GM19452 (cell line): ENCODE measurements at regions not wholly inside any gene's neighbourhood (a gene's known extent, or its start where the extent isn't known, plus 50 kb on each side); places are given as distances from the start of the nearest gene placed in this dataset.

ENCODE experiments used
- ATAC-seq: cut with Tn5 transposase; IDR thresholded peaks from one replicate; pipeline ENCODE4 v1.9.1; 2021; ENCODE audit not compliant: unreplicated experiment

GRCh38 chrX:5549512-5549911 lies 679.2 kb downstream of the NLGN4X start:
- ATAC-seq = no peak

DNA sequence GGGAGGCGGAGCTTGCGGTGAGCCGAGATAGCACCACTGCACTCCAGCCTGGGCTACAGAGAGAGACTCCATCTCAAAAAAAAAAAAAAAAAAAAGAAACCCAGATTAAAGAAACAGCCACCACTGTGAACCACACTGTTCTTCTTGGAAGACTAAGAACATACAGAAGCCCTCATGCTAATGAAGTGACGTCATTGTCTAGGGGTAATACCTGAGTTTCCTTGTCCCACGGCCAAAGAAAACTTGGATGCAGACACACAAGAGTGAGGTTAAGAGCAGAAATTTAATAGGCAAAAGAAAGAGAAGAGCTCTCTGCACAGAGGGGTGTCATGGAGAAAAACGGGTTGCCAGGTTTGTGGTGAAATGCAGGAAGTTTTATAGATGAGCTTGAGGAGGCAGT lies 691.6 kb downstream of the NLGN4X start:
- ATAC-seq = no peak

DNA sequence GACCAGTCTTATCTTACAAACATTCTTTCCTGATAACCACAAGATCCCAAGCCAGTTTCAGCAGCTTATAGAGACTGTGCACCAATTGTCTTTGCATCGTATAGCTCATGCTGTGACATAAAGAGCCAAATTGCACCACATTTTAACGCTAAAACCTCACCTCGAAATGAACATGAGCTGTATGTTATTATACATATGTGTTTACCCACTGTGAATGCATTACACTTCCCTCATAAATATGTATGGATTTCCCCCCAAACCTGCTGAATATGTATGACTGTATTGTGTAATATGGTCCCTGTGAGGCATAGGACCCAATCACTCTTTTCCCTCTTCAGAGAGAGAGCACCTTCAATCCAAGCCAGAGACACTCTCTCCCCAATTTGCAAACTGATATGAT lies 692.4 kb downstream of the NLGN4X start:
- no peak for ATAC-seq

DNA sequence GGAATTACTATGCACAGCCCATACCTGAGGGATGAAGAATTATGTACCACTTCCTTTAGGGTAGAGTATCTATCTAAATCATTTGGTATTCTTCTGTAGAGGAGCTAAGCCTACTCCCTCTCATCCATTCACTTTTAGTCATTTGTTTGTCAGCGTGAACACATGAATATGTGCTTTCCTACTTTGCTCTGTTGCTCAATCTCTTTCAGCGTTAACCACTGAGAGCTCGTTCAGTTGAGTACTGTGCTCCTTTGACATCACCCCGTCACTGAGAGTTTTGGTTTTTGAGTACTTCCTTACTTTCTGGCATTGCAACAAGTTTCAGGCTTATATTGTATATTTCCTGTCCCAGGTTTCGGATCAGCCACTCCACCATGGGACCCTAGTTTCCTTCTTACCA lies 700.6 kb downstream of the NLGN4X start:
- no peak for ATAC-seq

DNA sequence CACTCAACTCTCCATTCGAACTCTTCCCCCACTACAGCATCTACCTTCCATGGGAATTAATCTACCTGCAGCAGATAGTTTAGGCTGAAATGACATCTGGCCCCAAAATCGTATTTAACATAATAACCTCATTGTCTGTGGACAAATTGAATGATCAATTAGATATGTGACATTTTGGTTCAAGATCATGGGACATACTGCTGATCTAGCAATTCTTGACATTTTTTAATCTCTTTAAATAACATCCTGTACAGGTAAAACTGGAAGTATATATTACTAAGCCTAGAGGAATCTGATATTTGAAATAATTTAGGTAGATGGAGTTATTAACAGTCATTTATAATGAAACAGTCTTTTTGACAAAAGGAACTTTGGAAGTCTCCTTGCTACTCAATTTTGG lies 702.5 kb downstream of the NLGN4X start:
- ATAC-seq = no peak

DNA sequence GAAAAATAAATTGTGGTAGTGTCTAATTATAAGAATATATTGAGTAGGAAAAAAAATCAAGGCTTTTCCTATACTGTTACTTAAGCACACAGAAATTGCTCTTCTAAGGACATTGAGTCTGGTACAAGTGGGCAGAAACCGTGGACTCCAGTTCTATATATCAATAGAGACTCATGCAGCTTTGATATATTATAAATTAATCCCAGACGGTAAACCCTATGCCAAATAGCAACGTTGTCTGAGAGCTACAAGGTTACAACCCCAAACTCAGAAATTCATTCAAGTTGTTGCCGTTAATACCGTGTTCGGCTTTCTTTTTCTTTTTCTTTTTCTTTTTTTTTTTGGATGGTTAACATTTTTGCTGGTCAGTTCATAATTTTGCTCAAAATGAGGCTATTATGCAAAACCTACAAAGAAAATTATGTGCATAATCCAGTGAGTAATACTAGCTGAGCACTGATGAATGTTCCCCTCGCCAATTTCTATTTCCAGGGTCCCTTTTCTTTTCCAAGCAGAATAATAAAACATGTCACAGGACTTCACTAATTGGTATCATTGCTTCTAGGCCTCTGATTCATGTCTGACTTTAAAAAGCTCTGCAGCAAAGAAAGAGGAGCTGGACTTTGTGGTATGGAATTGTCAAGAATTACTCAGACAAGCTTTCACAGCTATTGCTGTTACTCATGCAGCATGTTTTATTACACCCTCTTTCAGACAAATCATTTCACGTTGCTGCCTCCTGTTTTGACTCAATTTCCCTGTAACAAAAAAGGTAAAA lies 737.7 kb downstream of the NLGN4X start:
- ATAC-seq = no peak

GRCh38 chrX:5474282-5474681 lies 754.4 kb downstream of the NLGN4X start:
- no peak for ATAC-seq

GRCh38 chrX:5458300-5458842 lies 770.3 kb downstream of the NLGN4X start:
- ATAC-seq = no peak

- no peak for ATAC-seq
Observed at GRCh38 chrX:5449323-5449722, 779.3 kb downstream of the NLGN4X start.

DNA sequence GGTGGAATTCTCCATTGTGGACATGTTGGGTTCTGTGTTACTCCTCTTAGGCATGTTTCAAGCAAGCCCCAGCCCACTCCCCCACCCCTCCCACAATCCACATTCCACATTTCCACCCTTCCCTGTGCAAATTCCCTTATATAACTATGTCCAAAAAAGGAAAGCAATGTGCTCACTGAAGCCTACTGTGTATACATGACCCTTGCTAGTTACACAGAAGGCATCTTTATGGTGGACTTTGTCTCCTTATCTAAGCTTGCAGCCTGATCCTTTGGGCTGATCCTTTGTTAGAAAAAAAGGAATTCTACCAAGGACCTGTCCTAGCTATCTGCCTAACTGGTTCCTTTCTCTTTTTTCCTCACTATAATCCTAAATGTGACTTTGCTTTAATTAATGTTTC lies 796.8 kb downstream of the NLGN4X start:
- ATAC-seq = no peak

DNA sequence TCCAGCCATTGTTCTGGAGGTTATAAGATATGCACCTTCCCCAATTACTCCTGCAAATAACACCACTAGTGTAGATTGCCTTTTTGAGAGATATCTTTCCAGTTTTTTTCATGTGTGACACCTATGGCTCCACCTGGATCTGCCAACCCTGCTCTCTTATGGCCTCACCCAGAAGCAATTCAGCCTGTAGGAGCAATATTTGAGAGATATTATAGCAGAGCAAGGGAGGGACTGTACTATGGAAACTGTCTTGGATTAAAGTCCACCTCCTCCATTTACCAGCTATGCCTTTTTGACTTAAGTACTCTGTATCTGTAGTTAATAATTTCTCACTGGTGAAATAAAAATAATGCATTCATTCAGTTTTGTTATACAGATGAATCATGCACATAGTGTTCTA lies 803.5 kb downstream of the NLGN4X start:
- ATAC-seq = no peak

DNA sequence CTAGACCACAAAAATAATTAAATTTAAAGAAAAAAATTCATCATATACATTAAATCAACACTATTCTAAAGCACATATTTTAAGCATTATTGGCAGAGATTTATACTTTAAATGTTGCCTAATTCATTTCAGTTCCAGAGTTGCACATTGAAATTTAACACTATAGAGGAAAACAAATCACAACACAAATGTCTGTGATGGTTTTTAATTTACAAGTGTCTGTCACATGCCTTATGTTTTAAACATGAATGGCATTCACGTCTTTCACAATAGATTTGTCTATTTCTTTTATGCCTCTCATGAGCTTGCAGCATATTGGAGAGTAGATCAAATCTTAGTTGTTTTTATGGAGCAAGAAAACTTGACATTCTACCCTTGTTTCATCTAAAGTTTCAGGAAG lies 811.3 kb downstream of the NLGN4X start:
- no peak for ATAC-seq

GRCh38 chrX:5415738-5416137 lies 812.9 kb downstream of the NLGN4X start:
- ATAC-seq = no peak

DNA sequence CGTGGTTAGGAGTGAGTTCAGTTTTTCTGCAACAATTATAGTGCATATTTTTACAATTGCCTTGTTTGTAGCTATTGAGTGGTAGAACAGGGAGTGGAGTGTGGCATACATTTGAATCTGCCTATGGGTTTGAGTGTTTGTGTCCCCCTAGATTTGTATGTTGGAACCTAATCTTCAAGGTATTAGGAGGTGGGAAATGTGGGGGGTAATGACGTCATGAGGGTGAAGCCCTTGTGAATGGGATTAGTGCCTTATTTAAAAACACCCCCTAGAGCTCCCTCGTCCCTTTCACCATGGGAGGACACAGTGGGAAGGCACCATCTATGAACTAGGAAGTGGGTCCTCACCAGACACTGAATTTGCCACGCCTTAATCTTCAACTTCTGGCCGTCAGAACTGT lies 819.6 kb downstream of the NLGN4X start:
- no peak for ATAC-seq

DNA sequence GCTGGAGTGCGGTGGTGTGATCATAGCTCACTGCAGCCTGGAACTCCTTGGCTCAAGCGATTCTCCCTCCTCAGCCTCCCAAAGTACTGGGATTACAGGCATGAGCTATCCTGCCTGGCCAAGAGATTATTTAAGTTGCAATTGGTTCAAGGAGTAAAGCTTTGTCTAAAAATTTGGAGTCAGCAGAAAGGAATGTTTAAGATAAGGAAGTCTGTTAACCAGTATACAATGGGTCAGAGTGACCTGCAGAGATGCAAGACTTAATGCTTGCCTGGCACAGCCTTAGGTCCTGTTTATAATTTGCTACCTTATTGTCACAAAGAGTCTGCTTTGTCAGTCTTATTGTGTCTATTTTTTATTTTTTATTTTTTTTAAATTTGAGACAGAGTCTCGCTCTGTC lies 826.2 kb downstream of the NLGN4X start:
- ATAC-seq = no peak

DNA sequence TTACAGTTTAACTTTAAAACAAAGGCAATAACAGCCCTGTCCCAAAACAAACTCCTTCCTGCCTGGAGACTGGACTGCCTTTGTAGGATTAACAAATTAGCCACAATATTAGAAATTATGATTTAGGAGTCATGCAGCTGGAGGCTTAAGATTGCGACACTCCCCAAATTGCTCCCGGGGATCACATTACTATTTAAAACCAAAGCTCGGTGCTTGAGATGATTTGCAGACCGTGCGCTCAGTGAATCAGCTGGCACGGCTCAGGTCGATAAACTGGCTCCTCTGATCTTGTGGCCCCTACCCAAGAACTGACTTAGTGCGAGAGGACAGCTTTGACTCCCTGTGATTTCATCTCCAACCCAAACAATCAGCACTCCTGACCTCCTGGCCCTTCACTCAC lies 829.3 kb downstream of the NLGN4X start:
- ATAC-seq = no peak

GRCh38 chrX:5397409-5397808 lies 831.3 kb downstream of the NLGN4X start:
- no peak for ATAC-seq

- ATAC-seq = no peak
Observed at GRCh38 chrX:5390376-5390775, 838.3 kb downstream of the NLGN4X start.

GRCh38 chrX:5388087-5388486 lies 840.6 kb downstream of the NLGN4X start:
- ATAC-seq = no peak

- ATAC-seq = no peak
Observed at GRCh38 chrX:5380426-5380825, 848.2 kb downstream of the NLGN4X start.

GRCh38 chrX:5341902-5342301 lies 886.8 kb downstream of the NLGN4X start:
- ATAC-seq = no peak

DNA sequence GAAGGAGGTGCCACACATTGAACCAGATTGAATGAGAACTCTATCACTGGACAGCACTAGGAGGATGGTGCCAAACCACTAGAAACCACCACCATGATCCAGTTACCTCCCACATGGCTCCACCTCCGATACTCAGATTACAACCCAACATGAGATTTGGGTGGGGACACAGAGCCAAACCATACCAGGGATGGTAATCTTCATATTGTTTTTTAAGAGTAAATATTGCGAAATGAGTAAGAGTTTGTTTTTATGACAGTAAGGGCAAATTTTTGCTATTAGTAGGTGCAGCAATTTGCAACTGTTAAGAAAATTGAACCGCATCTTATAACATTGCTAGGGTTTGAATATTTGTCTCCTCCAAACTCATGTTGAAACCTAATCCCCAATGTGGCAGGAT lies 891.5 kb downstream of the NLGN4X start:
- ATAC-seq = no peak

GRCh38 chrX:5324546-5324945 lies 904.1 kb downstream of the NLGN4X start:
- no peak for ATAC-seq
